ENCODE measurements at regions not wholly inside any gene's neighbourhood (a gene's known extent, or its start where the extent isn't known, plus 50 kb on each side); places are given as distances from the start of the nearest gene placed in this dataset.

Small RNA genes lying in the stretch of these regions (small RNA-seq; reads per million reads assigned to genes)
- 0 reads per million in 4 donors for gene AL161788.1
- gene AL162413.1: 0 reads per million in 4 donors
- gene AL592227.1: 0 reads per million in 4 donors
- gene RNU2-47P: 0 reads per million in 4 donors

All from gastroesophageal sphincter (tissue), 4 donors.